Nucleus accumbens (tissue), 56 donors: ENCODE measurements at regions not wholly inside any gene's neighbourhood (a gene's known extent, or its start where the extent isn't known, plus 50 kb on each side); places are given as distances from the start of the nearest gene placed in this dataset.
"Not testable (repeated sequence)": the region's sequence is repeated elsewhere in the genome, so short reads cannot be mapped to it uniquely, and the experiment has no call there.

Source experiments
- DNase-seq, 56 donors: peaks; one replicate each; lab custom pipeline; 2025; lab: John Stamatoyannopoulos, UW

GRCh38 chr3:194189243-194189791 lies 53.4 kb downstream of the HES1 start:
- DNase-seq, result no peak

- not testable (repeated sequence) for DNase-seq
Measured at GRCh38 chr3:194191850-194192249, 55.9 kb downstream of the HES1 start.

DNA sequence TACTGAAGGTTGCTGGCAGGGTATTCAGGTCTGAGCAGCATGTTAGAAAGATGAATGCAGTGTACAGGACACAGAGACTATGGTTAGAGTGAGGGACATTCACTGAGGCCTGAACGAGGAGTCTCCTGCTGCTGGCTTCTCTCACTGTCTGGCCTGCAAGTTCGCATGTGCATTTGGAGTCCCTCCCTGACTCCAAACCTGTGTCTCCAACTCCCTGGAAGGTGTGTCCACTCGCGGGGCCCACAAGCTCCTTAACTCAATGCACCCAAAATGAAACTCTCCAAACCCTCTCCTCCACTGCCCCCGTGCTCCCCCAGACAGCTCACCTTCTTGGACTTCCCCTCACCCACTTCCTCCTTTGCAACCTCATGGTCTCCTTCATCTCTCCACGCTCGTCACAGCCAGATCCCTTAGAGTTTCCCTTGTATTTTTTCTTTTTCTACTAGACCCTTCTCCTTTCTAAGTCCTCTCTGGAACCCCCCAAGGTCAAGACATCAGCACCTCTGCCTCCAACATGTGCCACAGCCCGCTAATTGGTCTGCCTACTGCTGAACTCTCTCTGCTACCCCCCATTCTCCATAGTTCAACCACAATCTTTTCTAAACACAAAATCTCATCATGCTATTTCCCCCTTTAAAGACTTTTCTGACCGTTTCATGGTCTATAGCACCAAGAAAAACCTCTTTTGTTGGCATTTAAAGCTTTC lies 58.3 kb downstream of the HES1 start:
- no peak for DNase-seq

DNA sequence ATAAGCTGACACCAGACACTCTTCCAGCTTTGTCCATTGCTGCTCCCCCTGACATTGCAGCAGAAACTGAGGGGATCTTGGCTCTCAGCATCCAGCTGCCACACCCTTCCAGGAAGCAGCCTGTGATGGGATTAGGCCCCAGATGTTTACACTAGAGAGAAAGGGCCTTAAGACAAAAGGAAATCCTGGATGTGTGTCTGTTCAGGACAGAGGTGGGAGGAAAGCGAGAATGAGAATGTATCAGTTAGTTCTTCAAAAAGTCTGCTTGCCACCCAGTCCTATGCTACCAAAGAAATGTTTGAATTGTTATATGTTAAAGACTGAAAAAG lies 58.8 kb downstream of the HES1 start:
- no peak for DNase-seq

- DNase-seq, result no peak
Measured at GRCh38 chr3:194195611-194196010, 59.7 kb downstream of the HES1 start.

GRCh38 chr3:194196876-194197275 lies 60.9 kb downstream of the HES1 start:
- no peak for DNase-seq

GRCh38 chr3:194197396-194197960 lies 61.5 kb downstream of the HES1 start:
- no peak for DNase-seq

GRCh38 chr3:194197981-194198695 lies 62.2 kb downstream of the HES1 start:
- no peak for DNase-seq

DNA sequence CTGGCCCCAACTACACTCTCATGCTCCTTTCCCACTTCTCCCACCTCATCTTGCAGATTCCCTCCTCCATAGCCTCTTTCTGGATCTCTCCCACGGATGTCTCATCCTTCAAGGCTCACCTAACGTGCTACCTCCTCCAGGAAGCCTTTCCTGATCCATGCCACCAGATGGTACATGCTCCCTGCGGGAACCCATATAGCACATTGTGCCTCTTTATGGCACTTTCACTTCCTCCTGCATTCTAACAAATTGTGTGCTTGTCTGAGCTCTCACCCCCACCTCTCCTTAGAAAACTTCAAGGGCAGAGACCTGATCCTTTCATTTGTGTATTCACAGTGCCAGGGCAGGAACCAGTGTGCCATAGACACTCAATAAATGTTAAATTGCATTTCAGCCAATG lies 63.0 kb downstream of the HES1 start:
- DNase-seq, result no peak

DNA sequence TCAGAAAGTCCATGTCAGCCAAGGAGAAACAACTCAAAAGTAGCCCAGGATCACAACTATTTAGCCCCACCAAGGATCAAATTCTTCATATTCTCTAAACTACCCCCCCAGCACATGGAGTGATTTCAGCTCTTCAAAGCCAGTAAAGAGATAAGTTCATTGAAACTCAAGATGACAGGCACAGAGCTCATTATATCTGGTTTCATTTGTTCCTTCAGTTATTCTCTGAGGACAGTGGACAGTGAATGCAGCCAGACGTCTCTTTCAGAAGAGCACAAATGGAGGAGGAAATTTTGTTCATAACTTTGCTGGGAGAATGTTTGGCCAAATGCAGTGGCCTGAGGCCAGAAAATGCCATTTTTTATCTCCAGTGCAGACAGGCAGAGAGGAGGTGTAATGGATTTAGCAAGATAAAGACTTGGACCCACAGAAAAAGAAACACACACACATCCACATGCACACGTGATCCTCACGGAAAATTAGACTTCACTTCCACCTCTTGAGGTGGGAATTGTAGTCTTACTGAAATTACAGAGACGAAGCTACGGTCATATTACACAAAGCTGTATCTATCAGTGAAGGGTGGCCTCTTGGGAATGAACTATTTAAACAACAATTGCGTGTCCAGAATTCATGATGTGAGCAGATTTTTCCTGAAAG lies 64.6 kb downstream of the HES1 start:
- DNase-seq, result no peak

- DNase-seq, result no peak
Measured at GRCh38 chr3:194201953-194202666, 66.2 kb downstream of the HES1 start.

GRCh38 chr3:194203482-194204041 lies 67.6 kb downstream of the HES1 start:
- no peak for DNase-seq

DNA sequence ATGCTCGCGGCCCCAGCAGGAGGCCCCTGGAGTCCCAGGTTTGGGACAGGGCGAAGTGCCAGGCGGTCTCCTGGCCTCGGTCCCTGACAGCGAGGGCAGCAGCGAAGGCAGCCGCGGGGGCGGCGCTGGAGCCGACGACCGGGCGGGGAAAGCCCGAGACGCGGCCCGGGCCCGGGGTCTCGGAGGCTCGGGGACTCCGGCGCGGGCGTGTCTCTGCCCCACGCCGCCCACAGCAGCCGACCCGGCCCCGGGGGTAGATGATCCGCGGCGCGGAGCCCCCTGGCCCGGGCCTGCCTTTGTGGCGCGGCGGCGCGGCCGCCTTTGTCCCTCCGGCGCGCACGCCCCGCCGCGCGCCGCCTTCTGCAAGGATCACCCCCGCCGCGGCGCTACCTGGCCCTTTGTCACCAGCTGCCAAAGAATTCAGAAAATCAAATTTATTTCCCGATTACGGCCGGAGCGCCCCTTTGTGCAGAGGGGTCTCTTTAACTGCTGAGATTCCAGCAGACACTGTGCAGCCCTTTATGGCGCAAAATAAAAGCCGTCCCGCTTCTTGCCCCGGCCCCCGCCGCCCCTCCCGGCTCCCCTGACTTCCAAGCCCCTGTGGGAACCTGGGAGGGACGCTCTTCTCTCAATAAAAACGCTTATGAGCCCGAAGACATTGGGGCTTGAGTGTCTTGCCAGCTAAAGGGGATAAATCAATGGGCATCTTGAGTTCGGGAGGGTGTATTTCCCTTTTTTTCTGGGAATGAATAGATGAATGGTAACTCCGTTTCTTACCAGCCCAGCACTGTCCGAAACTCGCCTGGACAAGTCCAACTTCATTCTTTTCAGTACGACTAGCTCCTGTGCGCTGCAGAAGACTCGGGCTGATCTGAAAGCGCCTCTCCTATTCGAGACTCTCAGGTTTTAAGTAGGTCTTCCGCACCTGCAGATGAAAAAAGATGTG lies 68.4 kb downstream of the HES1 start:
- DNase-seq, result peak in 1 of 56 donors; percentile 32

- no peak for DNase-seq
Measured at GRCh38 chr3:194205675-194206133, 69.8 kb downstream of the HES1 start.

DNA sequence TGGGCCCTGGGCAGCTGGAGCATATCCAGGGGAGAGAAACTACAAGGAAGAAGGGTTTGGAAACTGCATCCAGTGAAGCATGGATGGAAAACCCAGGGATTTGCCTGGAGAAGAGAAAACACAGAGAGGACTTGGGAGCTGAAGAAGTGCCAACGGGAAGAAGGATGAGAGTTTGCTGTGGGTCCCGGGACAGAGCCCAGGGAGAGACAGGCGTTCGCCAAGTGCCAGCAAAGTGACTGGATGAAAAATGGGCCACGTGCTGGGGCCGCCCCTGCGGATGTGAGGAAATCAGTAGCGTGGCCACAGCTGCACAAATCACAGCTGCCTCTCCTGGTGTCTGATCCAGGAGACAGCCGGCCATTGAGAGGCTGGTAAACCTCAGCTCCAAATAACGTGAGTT lies 70.4 kb downstream of the HES1 start:
- DNase-seq, result peak in 4 of 56 donors; percentile 10 to 32 (median 20)

DNA sequence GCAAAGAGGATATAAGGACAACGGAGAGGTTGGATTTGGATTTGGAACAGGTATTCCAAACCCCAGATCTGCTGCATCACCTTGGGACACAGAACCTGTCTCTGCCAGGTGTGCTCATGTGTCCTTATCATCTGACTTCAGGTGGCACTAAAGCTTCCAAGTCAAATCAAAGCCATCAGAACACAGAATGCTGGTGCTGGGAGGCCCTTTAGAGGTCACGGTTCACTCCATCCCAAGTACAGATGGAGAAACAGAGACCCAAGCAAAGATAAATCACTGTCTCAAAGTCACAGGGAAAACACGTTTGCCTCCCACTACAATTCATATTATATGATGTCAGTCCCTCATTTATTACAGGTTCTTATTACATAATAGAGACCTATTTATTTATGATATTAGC lies 72.8 kb downstream of the HES1 start:
- no peak for DNase-seq

- DNase-seq, result no peak
Measured at GRCh38 chr3:194212161-194212844, 76.4 kb downstream of the HES1 start.

- no peak for DNase-seq
Measured at GRCh38 chr3:194212845-194213331, 76.9 kb downstream of the HES1 start.
